ENCODE measurements at regions not wholly inside any gene's neighbourhood (a gene's known extent, or its start where the extent isn't known, plus 50 kb on each side); places are given as distances from the start of the nearest gene placed in this dataset.

- TF ChIP-seq ZNF462 (CRISPR knock-in tag; IDR thresholded peaks at IDR 0.05) = no peak
- TF ChIP-seq STAT1 (IDR thresholded peaks at IDR 0.05; ENCODE audit: unreplicated experiment) = no peak
- no peak for TF ChIP-seq JUNB (IDR thresholded peaks at IDR 0.05; ENCODE audit: unreplicated experiment)
- TF ChIP-seq ZNF114 (CRISPR knock-in tag; IDR thresholded peaks at IDR 0.05) = no peak
- TF ChIP-seq ZNF331 (CRISPR knock-in tag; IDR thresholded peaks at IDR 0.05; ENCODE audit: low read depth) = no peak
Measured at GRCh38 chr3:34020726-34021680, 222.6 kb downstream of the PDCD6IP start (continued).

DNA sequence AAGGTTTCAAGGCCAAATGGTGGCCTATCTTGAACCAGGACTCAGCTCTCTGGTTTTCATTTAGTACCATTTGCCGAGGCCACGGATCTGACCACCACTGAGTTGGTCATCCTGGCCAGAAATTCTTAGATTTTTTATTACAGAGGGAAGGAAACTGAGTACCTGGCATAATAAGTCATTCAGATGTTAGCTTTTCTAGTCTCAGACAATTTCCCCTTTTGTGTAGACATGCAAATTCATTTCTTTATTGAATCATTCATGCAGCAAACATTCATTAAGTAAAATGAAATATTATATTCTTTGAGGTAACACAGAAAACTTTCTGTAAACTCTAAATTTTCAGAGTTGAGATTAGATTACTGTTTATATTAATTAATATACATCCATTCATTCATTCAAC is 223.7 kb downstream of the PDCD6IP start:
- Mint-ChIP-seq H3K36me3 (ENCODE audit: low read depth) (no peaks in the 10 kb centered on the region), H3K27me3 (ENCODE audit: insufficient read depth, low read depth, poor library complexity) (no peaks in the 10 kb centered on the region)
- TF ChIP-seq ZNF114 (CRISPR knock-in tag; IDR thresholded peaks at IDR 0.05) (no peak), JUNB (IDR thresholded peaks at IDR 0.05; ENCODE audit: unreplicated experiment) (no peak), STAT1 (IDR thresholded peaks at IDR 0.05; ENCODE audit: unreplicated experiment) (no peak), ZNF462 (CRISPR knock-in tag; IDR thresholded peaks at IDR 0.05) (no peak), CREB1 (CRISPR knock-in tag; IDR thresholded peaks at IDR 0.05; ENCODE audit: low read depth) (no peak)

More for the DNA sequence above, 223.7 kb downstream of the PDCD6IP start:
- no peak for ATAC-seq
- Mint-ChIP-seq H3K27ac (no peak overlapping the region), H3K4me3 (no peak overlapping the region), H3K9me3 (no peaks in the 10 kb centered on the region), H3K4me1 (no peaks in the 10 kb centered on the region)
- Histone ChIP-seq H2AFZ (peak overlapping the region; percentile 23; the same call in 1 of the 2 replicates), H4K20me1 (replicated peaks; ENCODE audit: insufficient read depth) (no peaks in the 10 kb centered on the region), H3K4me2 (no peak overlapping the region), H3K9me2 (ENCODE audit: insufficient read depth) (0 out of 2 replicates have a peak, but pooled peaks cover 4% of the 10 kb centered on the region), H3K27ac (ENCODE audit: low read depth) (no peak overlapping the region), H3K4me1 (ENCODE audit: insufficient read depth) (no peaks in the 10 kb centered on the region), H3K79me2 (replicated peaks; ENCODE audit: insufficient read depth) (no peaks in the 10 kb centered on the region), H3F3A (replicated peaks; ENCODE audit: low read depth) (no peaks in the 10 kb centered on the region), H3K27me3 (ENCODE audit: insufficient read depth) (no peaks in the 10 kb centered on the region), H3K4me3 (no peak overlapping the region), H3K36me3 (ENCODE audit: insufficient read depth) (no peaks in the 10 kb centered on the region)
- no peak for DNase-seq (ENCODE audit: low spot score)

All from GM23338 (cell line).